H1 (cell line): ENCODE measurements at regions not wholly inside any gene's neighbourhood (a gene's known extent, or its start where the extent isn't known, plus 50 kb on each side); places are given as distances from the start of the nearest gene placed in this dataset.
"Not testable (repeated sequence)": the region's sequence is repeated elsewhere in the genome, so short reads cannot be mapped to it uniquely, and the experiment has no call there.

Experiments used
- BCL11A ChIP-seq, 2 experiments: IDR thresholded peaks; one replicate each; pipeline ENCODE4 v1.6.1; 2011; ENCODE audit warnings: low read depth in 2 of 2, low read length in 2 of 2, mild to moderate bottlenecking in 2 of 2
- JUND ChIP-seq: IDR thresholded peaks from 2 replicates; pipeline ENCODE4 v1.6.1; 2011; ENCODE audit warnings: mild to moderate bottlenecking, improper control_type of control experiment, low read length
- NANOG ChIP-seq: IDR thresholded peaks from 2 replicates; pipeline ENCODE4 v1.6.1; 2011; ENCODE audit warnings: low read length, low read depth, mild to moderate bottlenecking, inconsistent platforms; ENCODE audit not compliant: insufficient read depth, poor library complexity, severe bottlenecking
- RNF2 ChIP-seq: fragments of 200-900, 300-1000 bp; sonication (generic); IDR thresholded peaks from 2 replicates; pipeline ENCODE4 v1.7.1; 2016; ENCODE audit warnings: borderline replicate concordance, low read depth, mild to moderate bottlenecking, antibody characterized with exemption, low read length; ENCODE audit not compliant: poor library complexity, severe bottlenecking; ENCODE audit errors: missing control alignments
- SIRT6 ChIP-seq: IDR thresholded peaks from one replicate; pipeline ENCODE4 v1.7.1; 2012; ENCODE audit warnings: low read length, inconsistent platforms
- SUZ12 ChIP-seq: fragments of 200-600 bp; sonication (generic); IDR thresholded peaks from 2 replicates; pipeline ENCODE4 v1.6.1; 2012; ENCODE audit warnings: mild to moderate bottlenecking, inconsistent platforms, low read length, moderate library complexity, mixed read lengths
- YY1 ChIP-seq: IDR thresholded peaks from 2 replicates; pipeline ENCODE4 v1.6.1; 2011; ENCODE audit warnings: low read depth, mild to moderate bottlenecking, low read length
- TF ChIP-seq, protein P1 (sequence below), 3 experiments: IDR thresholded peaks; 1 replicate in 2 of 3; 2 replicates in 1 of 3; pipeline versions ENCODE4 v1.5.1 to v1.6.1; 2011; ENCODE audit warnings: low read length in 3 of 3, mild to moderate bottlenecking in 3 of 3, inconsistent platforms in 2 of 3, low read depth in 1 of 3, moderate library complexity in 1 of 3; ENCODE audit not compliant: insufficient read depth in 1 of 3; ENCODE audit errors: control extremely low read depth in 1 of 3
- TF ChIP-seq, protein P2 (sequence below): IDR thresholded peaks from 2 replicates; pipeline ENCODE4 v1.6.1; 2012; ENCODE audit warnings: inconsistent platforms
- TF ChIP-seq, protein P3 (sequence below): IDR thresholded peaks from 2 replicates; pipeline ENCODE4 v1.6.1; 2011; ENCODE audit warnings: low read length, improper control_type of control experiment

DNA sequence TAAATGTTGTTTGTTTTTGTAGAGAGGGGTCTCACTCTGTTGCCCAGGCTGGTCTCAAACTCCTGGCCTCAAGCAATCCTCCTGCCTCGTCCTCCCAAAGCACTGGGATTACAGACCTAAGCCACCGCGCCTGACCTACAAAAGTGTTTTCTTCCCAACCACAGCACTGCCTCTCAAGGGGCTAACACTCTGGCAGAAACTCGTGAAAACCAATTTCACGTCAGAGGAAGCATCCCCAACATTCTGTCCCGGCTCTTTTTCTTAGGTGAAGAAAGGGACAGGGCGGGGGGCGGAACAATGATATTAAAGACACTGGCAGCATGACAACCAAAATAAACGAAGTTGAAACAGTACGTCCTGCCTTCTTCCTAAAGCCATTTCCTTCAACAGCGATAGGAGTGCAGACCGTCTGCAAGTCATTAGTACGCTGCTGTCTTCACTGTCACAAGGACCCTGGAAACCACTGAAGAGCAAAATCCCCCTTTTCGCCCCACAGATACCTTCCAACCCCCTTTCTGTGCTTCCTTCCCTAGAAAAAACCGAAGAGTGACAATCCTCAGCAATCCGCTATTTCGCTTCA, 79.5 kb upstream of the NBPF20 start:
- TF ChIP-seq SIRT6; JUND; RNF2; YY1; BCL11A (IDR thresholded peaks at IDR 0.05; ENCODE audit: low read depth in 2 of 2, low read length in 2 of 2); SUZ12; NANOG: not testable (repeated sequence)
- TF ChIP-seq, protein P1, sequence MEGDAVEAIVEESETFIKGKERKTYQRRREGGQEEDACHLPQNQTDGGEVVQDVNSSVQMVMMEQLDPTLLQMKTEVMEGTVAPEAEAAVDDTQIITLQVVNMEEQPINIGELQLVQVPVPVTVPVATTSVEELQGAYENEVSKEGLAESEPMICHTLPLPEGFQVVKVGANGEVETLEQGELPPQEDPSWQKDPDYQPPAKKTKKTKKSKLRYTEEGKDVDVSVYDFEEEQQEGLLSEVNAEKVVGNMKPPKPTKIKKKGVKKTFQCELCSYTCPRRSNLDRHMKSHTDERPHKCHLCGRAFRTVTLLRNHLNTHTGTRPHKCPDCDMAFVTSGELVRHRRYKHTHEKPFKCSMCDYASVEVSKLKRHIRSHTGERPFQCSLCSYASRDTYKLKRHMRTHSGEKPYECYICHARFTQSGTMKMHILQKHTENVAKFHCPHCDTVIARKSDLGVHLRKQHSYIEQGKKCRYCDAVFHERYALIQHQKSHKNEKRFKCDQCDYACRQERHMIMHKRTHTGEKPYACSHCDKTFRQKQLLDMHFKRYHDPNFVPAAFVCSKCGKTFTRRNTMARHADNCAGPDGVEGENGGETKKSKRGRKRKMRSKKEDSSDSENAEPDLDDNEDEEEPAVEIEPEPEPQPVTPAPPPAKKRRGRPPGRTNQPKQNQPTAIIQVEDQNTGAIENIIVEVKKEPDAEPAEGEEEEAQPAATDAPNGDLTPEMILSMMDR (IDR thresholded peaks at IDR 0.05; ENCODE audit: control extremely low read depth in 1 of 3, insufficient read depth in 1 of 3, low read depth in 1 of 3, low read length in 3 of 3): not testable (repeated sequence)
- TF ChIP-seq, protein P2, sequence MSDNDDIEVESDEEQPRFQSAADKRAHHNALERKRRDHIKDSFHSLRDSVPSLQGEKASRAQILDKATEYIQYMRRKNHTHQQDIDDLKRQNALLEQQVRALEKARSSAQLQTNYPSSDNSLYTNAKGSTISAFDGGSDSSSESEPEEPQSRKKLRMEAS: not testable (repeated sequence)
- TF ChIP-seq, protein P3, sequence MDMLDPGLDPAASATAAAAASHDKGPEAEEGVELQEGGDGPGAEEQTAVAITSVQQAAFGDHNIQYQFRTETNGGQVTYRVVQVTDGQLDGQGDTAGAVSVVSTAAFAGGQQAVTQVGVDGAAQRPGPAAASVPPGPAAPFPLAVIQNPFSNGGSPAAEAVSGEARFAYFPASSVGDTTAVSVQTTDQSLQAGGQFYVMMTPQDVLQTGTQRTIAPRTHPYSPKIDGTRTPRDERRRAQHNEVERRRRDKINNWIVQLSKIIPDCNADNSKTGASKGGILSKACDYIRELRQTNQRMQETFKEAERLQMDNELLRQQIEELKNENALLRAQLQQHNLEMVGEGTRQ: not testable (repeated sequence)
